ENCODE measurements at regions not wholly inside any gene's neighbourhood (a gene's known extent, or its start where the extent isn't known, plus 50 kb on each side); places are given as distances from the start of the nearest gene placed in this dataset.

DNA sequence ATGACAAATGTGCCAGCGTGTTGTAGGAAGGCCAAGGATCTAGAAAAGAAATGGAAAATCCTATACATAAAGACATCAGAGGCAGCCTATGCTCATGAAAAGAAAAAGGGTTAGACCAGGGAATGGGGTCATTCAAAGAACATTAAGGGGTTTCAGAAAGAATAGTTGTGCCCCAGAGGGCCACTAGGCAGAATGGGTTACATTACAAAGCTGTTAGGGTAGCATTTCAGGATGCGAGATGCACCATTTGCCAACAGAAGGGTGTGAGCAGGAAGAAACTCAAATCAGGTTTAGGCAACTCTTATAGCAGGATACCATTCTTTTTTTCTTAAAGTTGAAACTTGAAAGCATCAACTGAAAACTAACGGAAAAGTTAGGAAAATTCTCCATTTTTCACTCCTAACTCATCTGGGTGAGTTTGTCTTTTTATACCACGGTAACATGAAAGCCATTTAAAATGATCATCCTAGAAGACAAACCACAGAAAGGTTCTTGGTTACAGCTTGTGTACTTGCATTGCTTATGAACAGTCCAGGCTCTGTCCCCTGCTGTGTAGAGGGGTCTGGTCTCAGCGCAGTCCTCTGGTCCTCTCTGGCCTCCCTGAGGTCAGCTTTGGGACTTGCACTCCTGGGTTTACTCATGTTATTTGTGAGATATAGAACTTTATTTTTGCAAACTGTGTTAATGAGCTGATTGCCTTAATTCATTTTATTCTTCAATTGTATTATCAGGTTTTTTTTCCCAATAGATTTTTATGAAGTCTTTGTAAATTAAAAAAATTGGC lies 209.1 kb downstream of the DACT1 start:
- Mint-ChIP-seq H3K27ac (no peak overlapping the region), H3K36me3 (ENCODE audit: low read depth) (no peaks in the 10 kb centered on the region), H3K9me3 (no peaks in the 10 kb centered on the region), H3K27me3 (ENCODE audit: insufficient read depth) (no peaks in the 10 kb centered on the region; the same call in none of the 2 replicates), H3K4me3 (no peak overlapping the region), H3K4me1 (ENCODE audit: low read depth) (no peaks in the 10 kb centered on the region)
- TF ChIP-seq, protein P1, sequence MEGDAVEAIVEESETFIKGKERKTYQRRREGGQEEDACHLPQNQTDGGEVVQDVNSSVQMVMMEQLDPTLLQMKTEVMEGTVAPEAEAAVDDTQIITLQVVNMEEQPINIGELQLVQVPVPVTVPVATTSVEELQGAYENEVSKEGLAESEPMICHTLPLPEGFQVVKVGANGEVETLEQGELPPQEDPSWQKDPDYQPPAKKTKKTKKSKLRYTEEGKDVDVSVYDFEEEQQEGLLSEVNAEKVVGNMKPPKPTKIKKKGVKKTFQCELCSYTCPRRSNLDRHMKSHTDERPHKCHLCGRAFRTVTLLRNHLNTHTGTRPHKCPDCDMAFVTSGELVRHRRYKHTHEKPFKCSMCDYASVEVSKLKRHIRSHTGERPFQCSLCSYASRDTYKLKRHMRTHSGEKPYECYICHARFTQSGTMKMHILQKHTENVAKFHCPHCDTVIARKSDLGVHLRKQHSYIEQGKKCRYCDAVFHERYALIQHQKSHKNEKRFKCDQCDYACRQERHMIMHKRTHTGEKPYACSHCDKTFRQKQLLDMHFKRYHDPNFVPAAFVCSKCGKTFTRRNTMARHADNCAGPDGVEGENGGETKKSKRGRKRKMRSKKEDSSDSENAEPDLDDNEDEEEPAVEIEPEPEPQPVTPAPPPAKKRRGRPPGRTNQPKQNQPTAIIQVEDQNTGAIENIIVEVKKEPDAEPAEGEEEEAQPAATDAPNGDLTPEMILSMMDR (IDR thresholded peaks at IDR 0.05) = no peak
- no peak for DNase-seq

DNA sequence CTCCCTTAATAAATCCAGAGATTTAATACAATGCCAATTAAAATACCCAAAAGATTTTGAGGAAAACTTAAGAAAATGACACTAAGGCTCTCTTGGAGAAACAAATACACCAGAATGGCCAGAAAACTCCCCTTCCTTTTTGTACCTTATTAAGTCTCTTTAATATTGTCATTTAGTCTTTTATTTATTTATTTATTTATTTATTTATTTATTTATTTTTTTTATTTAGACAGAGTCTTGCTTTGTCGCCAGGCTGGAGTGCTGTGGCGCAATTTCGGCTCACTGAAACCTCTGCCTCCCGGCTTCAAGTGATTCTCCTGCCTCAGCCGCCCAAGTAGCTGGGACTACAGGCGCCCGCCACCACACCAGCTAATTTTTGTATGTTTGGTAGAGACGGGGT lies 210.6 kb downstream of the DACT1 start:
- TF ChIP-seq, protein P1 (IDR thresholded peaks at IDR 0.05) = no peak
- no peak for DNase-seq
- Mint-ChIP-seq H3K27me3 (ENCODE audit: insufficient read depth) (no peaks in the 10 kb centered on the region; the same call in none of the 2 replicates), H3K9me3 (no peaks in the 10 kb centered on the region), H3K4me1 (ENCODE audit: low read depth) (no peaks in the 10 kb centered on the region), H3K27ac (no peak overlapping the region), H3K36me3 (ENCODE audit: low read depth) (no peaks in the 10 kb centered on the region), H3K4me3 (no peak overlapping the region)

DNA sequence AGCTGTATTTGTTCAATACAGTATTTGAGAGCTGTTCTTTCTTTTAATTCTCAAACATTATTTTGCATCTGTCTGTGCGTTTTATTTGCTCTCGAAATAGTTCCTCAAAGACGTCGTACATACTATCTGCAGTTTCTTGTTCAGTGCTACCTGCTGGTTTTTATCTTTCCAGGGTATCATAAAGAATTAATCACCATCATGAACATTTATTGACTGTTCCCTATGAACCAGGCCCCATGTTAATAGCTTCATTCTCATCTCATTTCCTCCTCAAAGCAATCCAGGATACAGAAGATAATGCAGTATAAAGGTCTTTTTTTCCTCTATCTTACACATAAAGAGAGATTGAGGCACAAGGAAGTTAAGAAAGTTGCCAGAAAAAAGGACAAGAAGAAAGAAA lies 211.8 kb downstream of the DACT1 start:
- H3K27me3 Mint-ChIP-seq (ENCODE audit: insufficient read depth) = no peaks in the 10 kb centered on the region; the same call in none of the 2 replicates
- no peak overlapping the region for H3K4me3 Mint-ChIP-seq
- no peaks in the 10 kb centered on the region for H3K36me3 Mint-ChIP-seq (ENCODE audit: low read depth)
- no peaks in the 10 kb centered on the region for H3K4me1 Mint-ChIP-seq (ENCODE audit: low read depth)
- no peak overlapping the region for H3K27ac Mint-ChIP-seq
- DNase-seq = no peak
- TF ChIP-seq, protein P1 (IDR thresholded peaks at IDR 0.05) = no peak
- H3K9me3 Mint-ChIP-seq = no peaks in the 10 kb centered on the region

GRCh38 chr14:58850011-58850410 lies 212.2 kb downstream of the DACT1 start:
- H3K27me3 Mint-ChIP-seq (ENCODE audit: insufficient read depth) = no peaks in the 10 kb centered on the region; the same call in 1 of the 2 replicates
- TF ChIP-seq, protein P1 (IDR thresholded peaks at IDR 0.05) = no peak
- no peak overlapping the region for H3K4me3 Mint-ChIP-seq
- no peak overlapping the region for H3K27ac Mint-ChIP-seq
- no peak for DNase-seq
- peaks cover 2% of the 10 kb centered on the region; the same call in 1 of the 2 replicates for H3K4me1 Mint-ChIP-seq (ENCODE audit: low read depth)
- no peaks in the 10 kb centered on the region for H3K36me3 Mint-ChIP-seq (ENCODE audit: low read depth)
- no peaks in the 10 kb centered on the region for H3K9me3 Mint-ChIP-seq

- Mint-ChIP-seq H3K4me1 (ENCODE audit: low read depth) (peaks cover 30% of the 10 kb centered on the region), H3K36me3 (ENCODE audit: low read depth) (peaks cover 13% of the 10 kb centered on the region), H3K4me3 (no peak overlapping the region), H3K27me3 (ENCODE audit: insufficient read depth) (peaks cover 3% of the 10 kb centered on the region; the same call in 1 of the 2 replicates), H3K9me3 (peaks cover 10% of the 10 kb centered on the region; the same call in 1 of the 2 replicates), H3K27ac (no peak overlapping the region)
- TF ChIP-seq, protein P1 (IDR thresholded peaks at IDR 0.05) = no peak
- DNase-seq = no peak
Measured at GRCh38 chr14:58861586-58861985, 223.8 kb downstream of the DACT1 start.
